ENCODE measurements at regions not wholly inside any gene's neighbourhood (a gene's known extent, or its start where the extent isn't known, plus 50 kb on each side); places are given as distances from the start of the nearest gene placed in this dataset.
"Not testable (repeated sequence)": the region's sequence is repeated elsewhere in the genome, so short reads cannot be mapped to it uniquely, and the experiment has no call there.

DNA sequence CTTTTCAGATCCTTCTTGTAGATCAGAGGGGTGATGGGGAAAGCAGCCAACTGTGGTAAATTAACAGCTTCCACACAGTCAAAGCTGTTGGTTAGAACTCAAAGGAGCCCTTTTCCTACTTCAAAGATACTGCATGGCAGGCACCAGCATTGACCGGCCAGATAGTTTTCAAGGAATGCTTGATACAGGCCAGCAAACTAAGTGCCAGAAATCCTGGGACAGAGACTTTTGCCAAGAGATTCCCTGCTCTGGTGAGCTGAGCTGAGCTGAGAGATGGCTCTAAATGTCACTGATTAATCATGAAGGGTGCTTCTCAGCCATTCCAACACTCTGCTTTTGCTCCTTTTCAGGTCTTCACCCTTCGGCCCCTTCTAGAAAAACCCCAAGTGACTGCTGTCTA is 131.6 kb upstream of the MED14 start:
- FAIRE-seq (no peak), DNase-seq (ENCODE audit: low read depth in 1 of 2, low spot score in 1 of 2) (no peak), ATAC-seq (peak in 1 of 2 experiments; percentile 47; a peak in 3 of 6 replicates)
- H3K9me3 ChIP-seq = 0 out of 3 replicates have a peak, but pooled peaks cover 3% of the 10 kb centered on the region
- ChIA-PET CTCF (interaction anchor here (1.3 kb wide), 1 partner anchor 15 kb away, joined by 3 read pairs; no protein-coding TSS in a partner anchor), POLR2A (no interaction called here)
- peak overlapping the region; percentile 54 for H3K4me2 ChIP-seq
- H3K4me3 ChIP-seq = no peak overlapping the region
- peak overlapping the region; percentile 13 to 50; a peak in 3 of 6 replicates for H3K27ac ChIP-seq
- TF ChIP-seq HOXB5 (CRISPR knock-in tag; IDR thresholded peaks at IDR 0.05) (no peak), CEBPB (IDR thresholded peaks at IDR 0.05) (no peak), PHF8 (IDR thresholded peaks at IDR 0.05; ENCODE audit: borderline replicate concordance, low read depth) (no peak), JUN (IDR thresholded peaks at IDR 0.05) (no peak), CHD2 (IDR thresholded peaks at IDR 0.05; ENCODE audit: low read length, partially characterized antibody) (no peak), CTCF (IDR thresholded peaks at IDR 0.05) (no peak), MYC (IDR thresholded peaks at IDR 0.05; ENCODE audit: borderline replicate concordance, low read length) (no peak), HOXA7 (CRISPR knock-in tag; IDR thresholded peaks at IDR 0.05) (no peak), RNF2 (IDR thresholded peaks at IDR 0.05; ENCODE audit: borderline replicate concordance, low read depth) (no peak), HDAC2 (IDR thresholded peaks at IDR 0.05) (no peak), EHMT2 (IDR thresholded peaks at IDR 0.05; ENCODE audit: low read depth) (no peak), FOSL2 (IDR thresholded peaks at IDR 0.05) (no peak), FOSL2 (CRISPR knock-in tag; IDR thresholded peaks at IDR 0.05) (no peak)
- H3K4me1 ChIP-seq = peaks cover 14% of the 10 kb centered on the region
- WGBS (ENCODE audit: missing lambda C conversion rate) = 47% methylated on average over 2 of the region's 2 CpGs

DNA sequence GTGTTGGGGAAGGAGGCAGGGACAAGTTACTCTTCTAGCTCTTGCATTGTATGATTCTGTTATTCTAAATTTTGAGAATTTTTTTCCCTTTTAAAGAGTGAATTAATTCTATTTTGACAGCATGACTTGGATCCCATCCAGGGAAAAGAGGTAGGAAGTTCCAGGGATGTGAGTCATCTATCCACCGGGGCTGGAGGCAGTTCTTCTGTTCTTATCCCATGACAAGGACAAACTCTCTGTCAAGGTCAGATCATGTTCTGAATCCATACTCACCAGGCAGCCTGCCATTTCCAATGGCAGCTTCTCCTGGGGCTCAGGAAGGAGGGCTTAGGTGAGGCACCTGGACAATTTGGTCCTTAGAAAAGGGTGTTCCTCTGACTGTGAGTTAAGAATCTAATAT is 132.0 kb upstream of the MED14 start:
- POLR2A ChIA-PET = no interaction called here
- peak; percentile 63 for FAIRE-seq

DNA sequence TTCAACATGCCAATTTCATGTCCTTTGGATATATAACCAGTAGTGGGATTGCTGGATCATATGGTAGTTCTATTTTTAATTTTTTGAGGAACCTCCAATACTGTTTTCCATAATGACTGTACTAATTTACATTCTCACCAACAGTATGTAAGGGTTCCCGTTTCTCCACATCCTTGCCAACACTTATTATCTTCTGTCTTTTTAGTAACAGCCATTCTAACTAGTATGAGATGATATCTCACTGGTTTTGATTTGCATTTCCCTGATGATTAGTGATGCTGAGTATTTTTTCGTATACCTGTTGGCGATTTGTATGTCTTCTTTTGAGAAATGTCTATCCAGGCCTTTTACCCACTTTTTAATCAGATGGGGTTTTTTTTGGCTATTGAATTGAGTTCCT is 133.5 kb upstream of the MED14 start:
- no peak overlapping the region for H3K4me3 ChIP-seq
- no peak overlapping the region for H3K27ac ChIP-seq
- POLR2A ChIA-PET = no interaction called here
- FAIRE-seq (no peak), DNase-seq (ENCODE audit: low read depth in 1 of 2, low spot score in 1 of 2) (no peak), ATAC-seq (no peak)
- peaks cover 14% of the 10 kb centered on the region for H3K4me1 ChIP-seq
- 73% methylated on average over 3 of the region's 3 CpGs for WGBS (ENCODE audit: missing lambda C conversion rate)
- TF ChIP-seq ZFP36 (IDR thresholded peaks at IDR 0.05; ENCODE audit: borderline replicate concordance, partially characterized antibody) (peak; percentile 38), ZSCAN20 (CRISPR knock-in tag; IDR thresholded peaks at IDR 0.05) (no peak)
- CTCF ChIA-PET = no interaction called here
- H3K4me2 ChIP-seq = no peak overlapping the region
- 0 out of 3 replicates have a peak, but pooled peaks cover 3% of the 10 kb centered on the region for H3K9me3 ChIP-seq

More for the DNA sequence above, 132.0 kb upstream of the MED14 start:
- CTCF ChIA-PET = interaction anchor here (1.3 kb wide), 1 partner anchor 14 kb away, joined by 3 read pairs; no protein-coding TSS in a partner anchor
- DNase-seq (ENCODE audit: low read depth in 1 of 2, low spot score in 1 of 2) (peak; percentile 25 to 31), ATAC-seq (peak; percentile 45 to 71; a peak in 4 of 6 replicates)
- Histone ChIP-seq H3K27ac (peak overlapping the region; percentile 13 to 50; a peak in 3 of 6 replicates), H3K9me3 (0 out of 3 replicates have a peak, but pooled peaks cover 3% of the 10 kb centered on the region), H3K4me2 (peak overlapping the region; percentile 54), H3K4me3 (no peak overlapping the region), H3K4me1 (peaks cover 14% of the 10 kb centered on the region)
- 0% methylated on average over 1 of the region's 1 CpG for WGBS (ENCODE audit: missing lambda C conversion rate)
- TF ChIP-seq ESRRA (IDR thresholded peaks at IDR 0.05; ENCODE audit: borderline replicate concordance, low read length) = peak; percentile 48; the same call in 1 of the 2 replicates
- no peak for TF ChIP-seq SMC3 (IDR thresholded peaks at IDR 0.05)
- TF ChIP-seq FOSL2 (IDR thresholded peaks at IDR 0.05) = peak; percentile 28; the same call in 1 of the 2 replicates
- TF ChIP-seq FOSL2 (CRISPR knock-in tag; IDR thresholded peaks at IDR 0.05) = peak; percentile 37
- TF ChIP-seq FOSB (CRISPR knock-in tag; IDR thresholded peaks at IDR 0.05) = no peak

DNA sequence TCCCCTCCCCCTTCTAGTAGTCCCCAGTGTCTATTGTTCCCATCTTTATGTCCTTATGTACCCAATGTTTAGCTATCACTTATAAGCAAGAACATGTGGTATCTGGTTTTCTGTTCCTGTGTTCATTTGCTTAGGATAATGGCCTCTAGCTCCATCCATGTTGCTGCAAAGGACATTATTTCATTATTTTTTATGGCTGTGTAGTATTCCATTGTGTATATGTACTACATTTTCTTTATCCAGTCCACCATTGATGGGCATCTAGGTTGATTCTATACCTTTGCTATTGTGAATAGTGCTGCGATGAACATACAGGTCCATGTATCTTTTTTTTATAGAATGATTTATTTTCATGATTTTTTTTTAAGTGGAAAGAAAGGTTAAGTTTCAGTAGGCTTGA is 135.6 kb upstream of the MED14 start:
- 85% methylated on average over 1 of the region's 1 CpG for WGBS (ENCODE audit: missing lambda C conversion rate)
- CTCF ChIA-PET = interaction anchor here (1.1 to 1.3 kb wide), 2 partner anchors 35 to 77 kb away, joined by 3 read pairs; no protein-coding TSS in a partner anchor
- peak; percentile 76 for FAIRE-seq
- POLR2A ChIA-PET; H3K9me3 ChIP-seq; H3K4me3 ChIP-seq; ATAC-seq; H3K27ac ChIP-seq; H3K4me2 ChIP-seq; DNase-seq (ENCODE audit: low read depth in 1 of 2, low spot score in 1 of 2): not testable (repeated sequence)
- H3K4me1 ChIP-seq = peaks cover 14% of the 10 kb centered on the region

Measured in A549 (cell line).